Breast epithelium (tissue), 3 donors: ENCODE measurements at regions not wholly inside any gene's neighbourhood (a gene's known extent, or its start where the extent isn't known, plus 50 kb on each side); places are given as distances from the start of the nearest gene placed in this dataset.

ENCODE experiments used
- POLR2AphosphoS5 ChIP-seq, 3 donors: sonication (generic); formaldehyde crosslinking; IDR thresholded peaks; one replicate each; pipeline ENCODE4 v1.6.1; 2017; ENCODE audit warnings: antibody characterized with exemption in 3 of 3
- TF ChIP-seq, protein P1 (sequence below), 3 donors: fragments of 450-650 bp; IDR thresholded peaks; one replicate each; pipeline ENCODE4 v1.5.1; 2016 to 2017; ENCODE audit warnings: antibody characterized with exemption in 3 of 3, mild to moderate bottlenecking in 3 of 3, moderate library complexity in 3 of 3

DNA sequence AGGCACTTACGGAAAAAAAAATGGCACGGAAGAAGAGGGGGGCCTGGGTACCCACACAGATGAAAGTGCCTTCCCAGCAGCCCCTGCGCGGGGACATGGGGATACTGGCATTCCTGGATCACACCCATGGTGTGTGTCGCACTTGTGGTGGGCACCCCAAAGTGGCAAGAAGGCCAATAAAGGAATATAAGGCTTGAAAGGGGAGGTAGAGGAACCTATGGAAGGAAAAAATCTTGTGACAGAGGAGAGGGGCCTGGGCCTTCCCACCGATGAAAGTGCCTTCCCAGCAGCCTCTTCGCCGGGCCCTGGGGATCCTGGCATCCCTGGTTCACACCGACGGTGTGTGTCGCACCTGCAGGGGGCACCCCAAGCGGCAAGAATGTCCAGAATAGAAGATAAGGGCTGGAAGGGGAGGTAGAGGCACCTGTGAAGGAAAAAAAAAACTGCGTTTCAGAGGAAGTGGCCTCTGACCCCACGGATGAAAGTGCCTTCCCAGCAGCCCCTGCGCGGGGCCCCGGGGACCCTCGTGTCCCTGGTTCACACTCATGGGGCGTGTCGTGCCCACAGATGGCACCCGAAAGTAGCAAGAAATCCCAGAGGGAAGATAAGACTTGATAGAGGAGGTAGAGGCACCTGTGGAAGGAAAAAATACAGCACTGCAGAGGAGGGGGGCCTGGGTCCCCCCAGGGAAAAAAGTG is 284.0 kb downstream of the ALG10 start:
- TF ChIP-seq, protein P1, sequence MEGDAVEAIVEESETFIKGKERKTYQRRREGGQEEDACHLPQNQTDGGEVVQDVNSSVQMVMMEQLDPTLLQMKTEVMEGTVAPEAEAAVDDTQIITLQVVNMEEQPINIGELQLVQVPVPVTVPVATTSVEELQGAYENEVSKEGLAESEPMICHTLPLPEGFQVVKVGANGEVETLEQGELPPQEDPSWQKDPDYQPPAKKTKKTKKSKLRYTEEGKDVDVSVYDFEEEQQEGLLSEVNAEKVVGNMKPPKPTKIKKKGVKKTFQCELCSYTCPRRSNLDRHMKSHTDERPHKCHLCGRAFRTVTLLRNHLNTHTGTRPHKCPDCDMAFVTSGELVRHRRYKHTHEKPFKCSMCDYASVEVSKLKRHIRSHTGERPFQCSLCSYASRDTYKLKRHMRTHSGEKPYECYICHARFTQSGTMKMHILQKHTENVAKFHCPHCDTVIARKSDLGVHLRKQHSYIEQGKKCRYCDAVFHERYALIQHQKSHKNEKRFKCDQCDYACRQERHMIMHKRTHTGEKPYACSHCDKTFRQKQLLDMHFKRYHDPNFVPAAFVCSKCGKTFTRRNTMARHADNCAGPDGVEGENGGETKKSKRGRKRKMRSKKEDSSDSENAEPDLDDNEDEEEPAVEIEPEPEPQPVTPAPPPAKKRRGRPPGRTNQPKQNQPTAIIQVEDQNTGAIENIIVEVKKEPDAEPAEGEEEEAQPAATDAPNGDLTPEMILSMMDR (IDR thresholded peaks at IDR 0.05): no peak
- no peak for TF ChIP-seq POLR2AphosphoS5 (IDR thresholded peaks at IDR 0.05)
